Ishikawa (cell line): ENCODE measurements at regions not wholly inside any gene's neighbourhood (a gene's known extent, or its start where the extent isn't known, plus 50 kb on each side); places are given as distances from the start of the nearest gene placed in this dataset.

Source experiments
- CEBPB ChIP-seq: IDR thresholded peaks from 2 replicates; pipeline ENCODE4 v1.6.1; 2012
- CREB1 ChIP-seq: IDR thresholded peaks from 2 replicates; pipeline ENCODE4 v1.6.1; 2012; ENCODE audit warnings: low read depth
- EGR1 ChIP-seq: IDR thresholded peaks from 2 replicates; pipeline ENCODE4 v1.6.1; 2012
- EP300 ChIP-seq: IDR thresholded peaks from 2 replicates; pipeline ENCODE4 v1.6.1; 2012; ENCODE audit warnings: borderline replicate concordance
- FOXM1 ChIP-seq: IDR thresholded peaks from 2 replicates; pipeline ENCODE4 v1.6.1; 2012; ENCODE audit warnings: low read depth, borderline replicate concordance
- MAX ChIP-seq: IDR thresholded peaks from 2 replicates; pipeline ENCODE4 v1.6.1; 2012
- NFIC ChIP-seq: IDR thresholded peaks from 2 replicates; pipeline ENCODE4 v1.6.1; 2012
- RAD21 ChIP-seq: IDR thresholded peaks from 2 replicates; pipeline ENCODE4 v1.6.1; 2012; ENCODE audit warnings: low read depth
- REST ChIP-seq: IDR thresholded peaks from 2 replicates; pipeline ENCODE4 v1.6.1; 2012; ENCODE audit warnings: low read depth, mild to moderate bottlenecking
- TAF1 ChIP-seq: IDR thresholded peaks from 2 replicates; pipeline ENCODE4 v1.6.1; 2012; ENCODE audit warnings: low read depth, mild to moderate bottlenecking
- TCF12 ChIP-seq: IDR thresholded peaks from 2 replicates; pipeline ENCODE4 v1.6.1; 2012; ENCODE audit warnings: low read depth
- TEAD4 ChIP-seq: IDR thresholded peaks from 2 replicates; pipeline ENCODE4 v1.6.1; 2012
- USF1 ChIP-seq: IDR thresholded peaks from 2 replicates; pipeline ENCODE4 v1.6.1; 2012
- YY1 ChIP-seq: IDR thresholded peaks from 2 replicates; pipeline ENCODE4 v1.6.1; 2012; ENCODE audit warnings: low read depth
- ZBTB7A ChIP-seq: IDR thresholded peaks from 2 replicates; pipeline ENCODE4 v1.6.1; 2012; ENCODE audit warnings: low read depth

- TF ChIP-seq TAF1 (no peak), NFIC (no peak), MAX (no peak), USF1 (no peak), EGR1 (no peak), TCF12 (no peak), CREB1 (no peak), RAD21 (no peak), REST (no peak), YY1 (no peak), TEAD4 (no peak), EP300 (no peak), FOXM1 (no peak), CEBPB (no peak), ZBTB7A (no peak)
Observed at GRCh38 chr16:10309271-10309932, 76.5 kb upstream of the ATF7IP2 start.

GRCh38 chr16:10312008-10312407 lies 73.9 kb upstream of the ATF7IP2 start:
- TF ChIP-seq MAX (no peak), REST (no peak), CREB1 (no peak), ZBTB7A (no peak), TEAD4 (no peak), YY1 (no peak)

- TF ChIP-seq RAD21 (no peak), EP300 (no peak), USF1 (no peak), CREB1 (no peak), YY1 (no peak), EGR1 (no peak), MAX (no peak), TAF1 (no peak), REST (no peak), TEAD4 (no peak), TCF12 (no peak), CEBPB (no peak), ZBTB7A (no peak), NFIC (no peak), FOXM1 (no peak)
Observed at GRCh38 chr16:10312784-10313724, 72.8 kb upstream of the ATF7IP2 start.
